ENCODE measurements at regions not wholly inside any gene's neighbourhood (a gene's known extent, or its start where the extent isn't known, plus 50 kb on each side); places are given as distances from the start of the nearest gene placed in this dataset.

DNA sequence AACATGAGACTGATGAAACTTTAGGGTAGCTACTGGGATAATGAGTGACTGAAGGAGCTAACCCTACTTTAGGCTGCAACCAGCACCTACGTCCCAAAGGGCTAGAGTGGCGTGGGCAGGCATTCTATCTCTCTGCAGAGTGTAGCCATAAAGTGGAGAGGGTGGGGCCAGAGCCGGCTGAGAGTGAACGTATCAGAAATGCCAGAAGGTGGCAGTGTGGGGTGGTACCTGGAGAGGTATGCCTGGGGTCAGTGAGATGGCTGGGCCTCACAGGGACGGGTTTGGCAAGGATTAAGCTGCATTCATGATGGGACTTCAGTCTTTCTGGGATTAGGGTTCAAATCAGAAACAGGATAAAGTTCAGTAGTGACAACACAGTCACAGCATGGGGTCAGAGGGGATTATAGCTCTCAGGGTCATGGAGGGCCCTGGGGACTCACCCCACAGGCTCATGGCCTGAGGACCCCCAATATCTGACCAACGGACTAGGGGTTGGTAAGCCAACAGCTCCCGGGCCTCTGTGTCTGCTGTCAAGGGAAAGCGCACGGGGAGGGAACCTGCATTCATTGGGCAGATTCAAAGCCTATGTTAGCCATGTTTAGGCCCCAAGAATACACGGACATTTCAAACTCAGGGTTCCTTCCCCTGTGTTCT is 86.5 kb upstream of the FOXB1 start:
- Histone ChIP-seq H3K27me3 (peaks cover 0 to 9% (median 9%) of the 10 kb centered on the region in 3 donors), H3K27ac (no peak overlapping the region), H3K4me1 (no peaks in the 10 kb centered on the region), H3K9me3 (no peaks in the 10 kb centered on the region), H3K36me3 (no peaks in the 10 kb centered on the region), H3K4me3 (no peak overlapping the region)
- no peak for TF ChIP-seq EP300 (IDR thresholded peaks at IDR 0.05)
- TF ChIP-seq, protein P1, sequence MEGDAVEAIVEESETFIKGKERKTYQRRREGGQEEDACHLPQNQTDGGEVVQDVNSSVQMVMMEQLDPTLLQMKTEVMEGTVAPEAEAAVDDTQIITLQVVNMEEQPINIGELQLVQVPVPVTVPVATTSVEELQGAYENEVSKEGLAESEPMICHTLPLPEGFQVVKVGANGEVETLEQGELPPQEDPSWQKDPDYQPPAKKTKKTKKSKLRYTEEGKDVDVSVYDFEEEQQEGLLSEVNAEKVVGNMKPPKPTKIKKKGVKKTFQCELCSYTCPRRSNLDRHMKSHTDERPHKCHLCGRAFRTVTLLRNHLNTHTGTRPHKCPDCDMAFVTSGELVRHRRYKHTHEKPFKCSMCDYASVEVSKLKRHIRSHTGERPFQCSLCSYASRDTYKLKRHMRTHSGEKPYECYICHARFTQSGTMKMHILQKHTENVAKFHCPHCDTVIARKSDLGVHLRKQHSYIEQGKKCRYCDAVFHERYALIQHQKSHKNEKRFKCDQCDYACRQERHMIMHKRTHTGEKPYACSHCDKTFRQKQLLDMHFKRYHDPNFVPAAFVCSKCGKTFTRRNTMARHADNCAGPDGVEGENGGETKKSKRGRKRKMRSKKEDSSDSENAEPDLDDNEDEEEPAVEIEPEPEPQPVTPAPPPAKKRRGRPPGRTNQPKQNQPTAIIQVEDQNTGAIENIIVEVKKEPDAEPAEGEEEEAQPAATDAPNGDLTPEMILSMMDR (IDR thresholded peaks at IDR 0.05) = peak in 4 of 7 experiments; percentile 24 to 43 (median 38)
- no peak for TF ChIP-seq POLR2AphosphoS5 (IDR thresholded peaks at IDR 0.05)
- TF ChIP-seq POLR2A (IDR thresholded peaks at IDR 0.05) = no peak
- DNase-seq = peak; percentile 72 to 81
- WGBS, 5 donors = 35 to 38% (median 35%) methylated on average over 10 of the region's 10 CpGs
- intact Hi-C loops (cut with DNase I; ENCODE audit: low total_unique reads) = loop anchor here (5.0 kb wide), 1 partner anchor 265 kb away; no protein-coding TSS in a partner anchor

DNA sequence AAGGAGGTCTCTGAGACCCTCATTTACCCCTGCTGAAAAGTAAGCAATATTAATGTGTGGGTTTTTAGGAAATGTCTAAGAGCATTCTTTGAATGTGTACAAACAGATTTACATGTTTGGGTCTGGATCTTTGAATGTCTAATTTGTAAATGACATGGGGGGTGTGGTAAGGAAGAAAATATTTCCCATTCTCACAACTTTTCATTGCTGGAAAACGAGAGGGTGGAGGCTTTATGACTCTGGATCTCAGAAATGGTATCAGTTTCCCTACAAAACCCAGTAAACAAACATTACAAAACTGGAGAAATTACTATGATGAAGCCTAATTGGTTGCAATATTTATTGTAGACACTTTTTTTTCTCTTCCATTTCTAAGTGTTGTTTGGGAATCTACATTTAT is 98.1 kb upstream of the FOXB1 start:
- H3K27ac ChIP-seq = no peak overlapping the region
- DNase-seq = no peak
- TF ChIP-seq, protein P1 (IDR thresholded peaks at IDR 0.05) = no peak
- TF ChIP-seq EP300 (IDR thresholded peaks at IDR 0.05) (no peak), POLR2AphosphoS5 (IDR thresholded peaks at IDR 0.05) (no peak), POLR2A (IDR thresholded peaks at IDR 0.05) (no peak)
- intact Hi-C loops (cut with DNase I; ENCODE audit: low total_unique reads) = no loop called here
- no peaks in the 10 kb centered on the region for H3K36me3 ChIP-seq
- WGBS, 5 donors = 19 to 37% (median 31%) methylated on average over 1 of the region's 1 CpG
- H3K27me3 ChIP-seq = peaks cover 0 to 62% (median 32%) of the 10 kb centered on the region in 3 donors
- no peaks in the 10 kb centered on the region for H3K9me3 ChIP-seq
- H3K4me1 ChIP-seq = no peaks in the 10 kb centered on the region
- H3K4me3 ChIP-seq = no peak overlapping the region

DNA sequence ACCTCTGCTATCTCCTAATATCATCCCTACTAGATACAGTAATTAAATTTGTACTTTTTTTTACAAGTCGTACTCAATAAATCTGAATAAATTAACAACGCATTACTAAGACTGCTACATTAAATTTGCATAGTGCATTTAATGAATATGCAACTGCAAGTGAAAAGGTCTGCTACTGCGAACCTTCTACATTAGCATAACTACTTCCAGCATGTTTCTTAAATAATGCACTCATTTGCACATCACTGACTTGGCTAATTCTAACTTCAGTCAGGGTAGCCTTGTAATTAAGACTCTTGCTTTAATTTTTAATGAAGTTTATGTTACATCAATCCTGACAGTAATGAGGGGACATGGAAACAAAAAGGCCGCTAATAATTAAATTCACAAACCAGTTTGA is 98.9 kb upstream of the FOXB1 start:
- Histone ChIP-seq H3K27me3 (peaks cover 0 to 61% (median 32%) of the 10 kb centered on the region in 3 donors), H3K36me3 (no peaks in the 10 kb centered on the region), H3K27ac (no peak overlapping the region), H3K4me1 (no peaks in the 10 kb centered on the region), H3K4me3 (no peak overlapping the region), H3K9me3 (no peaks in the 10 kb centered on the region)
- no peak for TF ChIP-seq POLR2A (IDR thresholded peaks at IDR 0.05)
- TF ChIP-seq POLR2AphosphoS5 (IDR thresholded peaks at IDR 0.05) = no peak
- TF ChIP-seq, protein P1 (IDR thresholded peaks at IDR 0.05) = no peak
- TF ChIP-seq EP300 (IDR thresholded peaks at IDR 0.05) = no peak
- DNase-seq = no peak
- intact Hi-C loops (cut with DNase I; ENCODE audit: low total_unique reads) = no loop called here
- WGBS, 5 donors = 41 to 50% (median 48%) methylated on average over 4 of the region's 4 CpGs

DNA sequence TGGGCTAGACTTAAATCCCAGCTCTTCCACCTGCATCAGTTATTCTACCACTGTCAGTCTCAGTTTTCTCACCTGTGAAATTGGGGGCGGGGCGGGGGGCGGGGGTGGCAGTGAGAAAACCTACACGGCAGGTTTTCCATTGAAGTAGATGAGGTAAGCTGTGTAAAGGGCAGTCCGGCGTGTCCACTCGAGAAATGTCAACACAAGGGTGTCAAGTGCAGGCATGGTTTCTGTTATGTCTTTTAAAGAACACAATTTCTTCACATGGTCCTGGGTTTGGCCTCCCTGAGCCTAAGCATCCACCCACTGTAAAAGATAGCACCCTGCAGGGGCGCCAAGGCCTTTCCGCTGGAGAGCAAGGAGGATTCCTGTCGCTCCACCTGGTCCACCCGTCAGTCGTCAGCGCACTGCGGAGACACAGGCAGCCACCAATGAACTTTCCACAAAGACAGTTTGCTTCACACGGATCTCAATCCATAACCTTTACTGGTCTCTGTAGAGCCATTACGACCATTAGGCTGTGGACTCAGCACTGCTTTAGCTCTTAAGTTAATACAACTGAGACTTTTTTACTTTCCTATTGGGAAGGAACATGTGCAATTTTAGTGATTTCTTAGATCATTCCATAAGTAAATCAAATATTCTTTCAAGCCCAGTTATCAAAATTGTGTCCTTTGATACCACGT is 99.5 kb upstream of the FOXB1 start:
- 21 to 25% (median 24%) methylated on average over 17 of the region's 17 CpGs for WGBS, 5 donors
- no peaks in the 10 kb centered on the region for H3K9me3 ChIP-seq
- H3K4me3 ChIP-seq = no peak overlapping the region
- peaks cover 0 to 55% (median 28%) of the 10 kb centered on the region in 3 donors for H3K27me3 ChIP-seq
- TF ChIP-seq POLR2A (IDR thresholded peaks at IDR 0.05) (no peak), EP300 (IDR thresholded peaks at IDR 0.05) (no peak), POLR2AphosphoS5 (IDR thresholded peaks at IDR 0.05) (no peak)
- TF ChIP-seq, protein P1 (IDR thresholded peaks at IDR 0.05) = no peak
- no peaks in the 10 kb centered on the region for H3K4me1 ChIP-seq
- DNase-seq = no peak
- H3K36me3 ChIP-seq = no peaks in the 10 kb centered on the region
- intact Hi-C loops (cut with DNase I; ENCODE audit: low total_unique reads) = no loop called here
- H3K27ac ChIP-seq = no peak overlapping the region
